GDM1 (cell line): ENCODE measurements at regions not wholly inside any gene's neighbourhood (a gene's known extent, or its start where the extent isn't known, plus 50 kb on each side); places are given as distances from the start of the nearest gene placed in this dataset.
"Not testable (repeated sequence)": the region's sequence is repeated elsewhere in the genome, so short reads cannot be mapped to it uniquely, and the experiment has no call there.

Experiments
- DNase-seq: peaks from one replicate; lab custom pipeline; 2025; lab: John Stamatoyannopoulos, UW

DNA sequence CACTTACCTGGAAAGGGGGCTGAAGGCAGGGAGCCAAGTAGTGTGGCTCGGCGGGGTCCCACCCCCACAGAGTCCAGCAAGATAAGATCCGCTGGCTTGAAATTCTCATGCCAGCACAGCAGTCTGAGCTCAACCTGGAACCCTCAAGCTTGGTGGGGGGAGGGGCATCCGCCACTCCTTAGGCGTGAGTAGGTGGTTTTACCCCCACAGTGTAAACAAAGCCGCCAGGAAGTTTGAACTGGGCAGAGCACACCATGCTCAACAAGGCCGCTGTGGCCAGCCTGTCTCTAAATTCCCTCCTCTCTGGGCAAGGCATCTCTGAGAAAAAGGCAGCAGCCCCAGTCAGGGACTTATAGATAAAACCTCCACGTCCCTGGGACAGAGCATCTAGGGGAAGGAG, 156.3 kb downstream of the KBTBD8 start:
- no peak for DNase-seq

DNA sequence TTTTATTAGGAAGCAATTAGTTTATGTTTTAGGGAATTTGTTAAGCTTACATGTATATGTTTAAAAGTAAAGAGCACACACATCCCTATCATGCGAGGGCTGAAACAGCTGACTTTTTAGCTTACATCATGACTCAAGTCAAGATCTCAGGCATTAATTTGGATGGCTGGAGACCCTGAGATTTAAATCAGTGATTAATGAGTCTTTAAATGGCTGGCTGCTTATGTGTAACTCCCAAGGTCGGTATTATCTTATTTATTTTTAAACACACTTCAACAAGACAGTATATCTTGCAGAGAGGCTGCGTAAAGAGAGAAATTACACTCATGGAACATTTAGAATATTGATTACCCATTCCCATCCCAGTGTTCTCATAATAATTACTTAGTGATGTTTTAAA, 169.4 kb downstream of the KBTBD8 start:
- no peak for DNase-seq

DNA sequence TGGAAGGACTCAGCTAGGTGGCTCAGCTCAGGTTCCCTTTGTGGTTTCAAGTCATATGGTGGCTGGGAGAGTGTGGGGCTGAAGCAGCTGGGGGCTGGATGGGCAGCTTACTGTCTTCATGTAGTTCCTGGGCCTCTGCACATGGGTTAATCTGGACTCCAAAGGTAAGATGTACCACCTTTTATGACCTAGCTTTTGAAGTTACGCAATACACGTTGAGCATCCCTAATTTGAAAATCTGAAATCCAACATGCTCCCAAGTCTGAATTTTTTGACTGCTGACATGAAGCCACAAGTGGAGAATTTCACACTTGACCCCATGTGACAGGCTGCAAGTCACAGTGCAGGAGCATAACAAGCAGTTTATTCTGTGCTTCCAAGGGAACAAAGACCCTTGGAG, 173.7 kb downstream of the KBTBD8 start:
- DNase-seq = no peak

- DNase-seq = not testable (repeated sequence)
Measured at GRCh38 chr3:67173130-67173529, 175.0 kb downstream of the KBTBD8 start.

DNA sequence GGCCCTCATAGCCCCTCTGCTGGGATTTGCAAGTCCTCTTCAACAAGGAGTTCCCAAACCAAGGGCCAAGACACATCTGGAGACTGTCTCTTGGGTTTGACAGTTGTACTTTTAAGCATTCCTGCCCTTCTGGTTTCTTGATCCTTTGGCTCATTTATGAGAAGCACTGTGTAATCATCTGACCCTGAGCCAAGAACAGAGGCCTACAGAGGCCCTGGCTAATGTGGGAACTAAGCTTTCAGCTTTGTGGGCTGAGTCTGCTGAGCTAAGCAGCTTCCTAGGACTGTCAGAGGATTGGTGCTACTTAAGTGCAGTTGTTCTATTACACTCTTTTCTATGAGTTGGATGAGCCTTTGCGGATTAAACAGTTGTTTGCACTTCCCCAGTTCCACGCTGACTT, 178.3 kb downstream of the KBTBD8 start:
- no peak for DNase-seq

GRCh38 chr3:67192466-67192865, 194.4 kb downstream of the KBTBD8 start:
- DNase-seq = no peak

GRCh38 chr3:67196677-67197076, 198.6 kb downstream of the KBTBD8 start:
- DNase-seq = no peak

GRCh38 chr3:67198374-67198773, 200.3 kb downstream of the KBTBD8 start:
- DNase-seq = no peak

GRCh38 chr3:67200618-67201017, 202.5 kb downstream of the KBTBD8 start:
- DNase-seq = no peak

- no peak for DNase-seq
Measured at GRCh38 chr3:67201026-67201425, 202.9 kb downstream of the KBTBD8 start.

- DNase-seq = no peak
Measured at GRCh38 chr3:67202053-67202452, 203.9 kb downstream of the KBTBD8 start.

DNA sequence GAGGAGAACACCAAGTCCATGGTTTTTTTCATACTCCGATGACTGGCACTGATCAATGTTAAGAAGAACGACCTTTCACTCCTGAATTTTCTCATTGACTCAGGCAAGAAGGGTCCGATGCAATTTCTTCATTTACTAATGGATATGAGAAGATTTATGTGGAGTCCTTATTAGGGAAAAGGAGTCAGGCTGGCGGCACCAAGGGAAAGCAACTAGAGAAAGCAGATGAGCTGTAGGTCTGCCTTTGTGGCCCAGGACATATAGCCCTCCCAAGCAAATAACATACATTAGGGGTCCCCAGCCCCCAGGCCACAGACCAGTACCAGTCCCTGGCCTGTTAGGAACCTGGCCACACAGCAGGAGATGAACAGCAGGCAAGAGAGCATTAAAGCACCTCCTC, 206.8 kb downstream of the KBTBD8 start:
- no peak for DNase-seq

GRCh38 chr3:67215690-67216089, 217.6 kb downstream of the KBTBD8 start:
- DNase-seq = no peak

DNA sequence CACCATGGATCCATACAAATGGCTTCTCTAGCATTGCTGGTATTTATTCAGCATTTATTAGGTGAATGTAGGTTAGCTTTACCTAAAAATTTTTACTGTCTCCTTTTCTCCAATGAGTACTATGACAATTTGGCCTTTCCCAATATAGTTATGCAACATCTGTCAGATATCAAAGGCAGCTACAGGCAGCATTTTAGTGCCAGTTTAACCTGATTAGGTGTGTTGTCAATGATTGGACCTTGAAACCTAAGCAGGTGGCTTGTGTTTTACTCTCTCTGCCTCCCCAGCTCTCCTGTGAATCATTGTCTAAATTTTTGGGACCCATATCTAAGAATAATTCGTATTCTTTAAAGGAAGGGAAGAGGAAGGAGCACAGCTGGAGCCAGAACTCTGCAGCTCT, 228.9 kb downstream of the KBTBD8 start:
- no peak for DNase-seq

DNA sequence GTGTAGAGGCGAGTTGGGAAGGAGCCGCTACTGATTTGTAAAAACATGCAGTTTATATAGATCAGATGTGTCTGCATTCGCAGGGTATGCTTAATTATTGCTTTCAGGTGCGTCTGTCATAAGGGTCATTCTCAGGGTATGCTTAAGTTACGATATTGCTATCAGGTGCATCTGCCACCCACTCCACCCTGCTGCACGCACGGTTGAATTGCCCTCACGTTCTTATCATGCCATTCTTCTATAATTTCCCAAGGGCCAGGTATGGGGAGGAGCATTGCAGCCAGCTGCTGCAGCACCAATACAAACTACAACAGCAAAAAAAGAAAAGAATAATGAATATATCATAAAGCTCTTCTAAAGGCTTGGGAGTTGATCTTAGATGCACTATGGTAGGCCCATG, 230.0 kb downstream of the KBTBD8 start:
- no peak for DNase-seq

DNA sequence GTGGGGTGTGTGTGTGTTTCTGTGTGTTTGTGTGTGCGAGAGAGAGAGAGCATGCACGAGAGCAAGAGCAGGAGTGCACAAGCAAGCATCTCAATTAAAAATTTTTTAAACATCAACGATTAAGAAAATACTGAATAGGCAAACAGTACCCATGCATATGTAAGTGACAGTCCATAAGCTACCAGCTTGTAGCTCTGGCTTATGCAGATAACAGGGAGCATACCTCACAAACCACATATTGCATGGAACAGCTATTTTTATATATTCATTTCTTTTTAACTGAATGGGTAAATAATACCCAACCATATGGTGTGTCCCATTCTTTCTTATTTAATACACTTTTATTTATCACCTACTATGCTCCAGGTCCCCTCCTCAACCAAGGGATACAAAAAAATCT, 234.5 kb downstream of the KBTBD8 start:
- DNase-seq = no peak

DNA sequence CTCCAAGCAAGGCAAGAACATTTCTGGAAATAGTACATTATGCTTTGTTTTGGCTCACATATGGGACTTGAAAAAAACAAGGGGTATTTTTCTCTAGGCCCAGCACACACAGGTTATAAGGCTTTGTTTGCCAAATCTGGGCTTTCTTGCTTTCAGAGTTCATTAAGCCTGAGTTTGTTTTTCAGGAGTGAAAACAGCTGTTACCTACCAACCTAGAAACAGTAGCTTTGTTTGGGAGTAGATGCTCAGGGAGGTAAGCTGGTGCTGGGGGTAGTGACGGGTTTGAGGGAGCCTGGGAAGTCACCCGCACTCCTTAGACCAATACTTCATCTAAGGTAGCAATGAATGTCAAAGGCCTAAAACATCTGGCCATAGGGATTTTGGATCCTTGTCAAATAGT, 241.2 kb downstream of the KBTBD8 start:
- no peak for DNase-seq

GRCh38 chr3:67241084-67241483, 243.0 kb downstream of the KBTBD8 start:
- no peak for DNase-seq

DNA sequence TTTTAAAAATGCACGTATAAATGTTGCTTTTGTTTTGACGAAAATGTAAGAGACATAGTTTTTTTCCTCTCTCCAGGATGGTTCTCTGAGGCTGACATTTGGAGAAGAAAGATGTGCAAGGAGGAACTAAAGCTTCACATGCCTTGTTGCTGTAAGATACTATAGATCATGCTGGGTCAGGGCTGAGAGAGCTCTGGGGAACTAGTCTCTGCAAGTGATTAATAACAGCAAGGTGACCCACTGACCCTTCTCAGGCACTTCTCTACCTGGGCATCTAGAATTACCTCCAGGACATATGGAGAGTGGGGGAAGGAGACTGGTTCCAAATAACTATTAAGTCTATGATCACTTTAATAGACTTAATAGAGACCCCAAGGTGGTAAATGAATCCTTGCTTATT, 246.0 kb downstream of the KBTBD8 start:
- DNase-seq = no peak

- no peak for DNase-seq
Measured at GRCh38 chr3:67245545-67245944, 247.4 kb downstream of the KBTBD8 start.

DNA sequence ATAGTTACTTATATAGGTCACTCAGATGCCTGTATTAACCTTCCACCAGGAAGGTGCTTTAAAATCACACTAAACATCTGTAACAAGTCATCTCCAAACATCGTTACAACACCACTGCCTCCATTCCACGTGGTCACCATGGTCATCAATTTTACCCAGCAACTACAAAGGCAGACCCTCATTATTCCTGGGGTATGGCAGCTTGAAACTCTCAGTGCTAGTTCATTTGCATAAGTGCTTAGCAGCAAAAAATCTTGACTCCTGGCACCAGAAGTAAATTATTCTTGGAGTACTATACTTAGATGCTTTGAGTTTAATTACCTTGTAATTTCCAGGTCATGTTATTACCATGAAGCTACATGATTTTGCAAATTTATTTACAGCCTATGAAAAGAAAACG, 250.6 kb downstream of the KBTBD8 start:
- DNase-seq = no peak

DNA sequence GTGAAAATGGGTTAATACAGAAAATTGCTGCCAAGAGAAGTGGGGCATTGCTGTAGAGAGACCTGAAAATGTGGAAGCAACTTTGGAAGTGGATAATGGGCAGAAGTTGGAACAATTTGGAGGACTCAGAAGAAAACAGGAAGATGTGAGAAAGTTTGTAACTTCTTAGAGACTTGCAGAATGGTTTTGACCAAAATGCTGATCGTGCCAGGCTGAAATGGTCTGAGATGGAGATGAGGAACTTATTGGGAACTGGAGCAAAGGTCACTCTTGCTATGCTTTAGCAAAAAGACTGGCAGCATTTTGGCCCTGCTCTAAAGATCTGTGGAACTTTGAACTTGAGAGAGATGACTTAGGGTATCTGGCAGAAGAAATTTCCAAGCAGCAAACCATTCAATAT, 254.8 kb downstream of the KBTBD8 start:
- not testable (repeated sequence) for DNase-seq

GRCh38 chr3:67278015-67278618, 280.0 kb downstream of the KBTBD8 start:
- DNase-seq = no peak

DNA sequence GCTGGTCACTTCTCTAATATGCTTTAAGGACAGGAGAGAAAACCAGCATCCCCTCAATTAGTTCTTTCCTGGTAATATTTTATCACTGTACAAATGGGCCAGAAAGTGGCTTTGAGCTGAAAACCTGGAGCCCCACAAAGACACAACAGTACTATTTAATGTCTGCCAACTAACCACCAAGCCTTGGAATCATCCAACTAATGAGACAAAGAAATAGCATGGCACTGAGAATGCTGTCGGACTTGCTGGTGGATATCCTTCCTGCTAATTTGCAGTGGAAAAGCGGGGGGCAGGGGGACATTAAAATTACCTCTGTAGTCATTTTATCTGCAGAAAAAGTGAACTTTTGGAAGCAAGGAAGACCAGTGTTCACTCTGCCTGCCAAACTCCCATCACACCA, 288.5 kb downstream of the KBTBD8 start:
- no peak for DNase-seq
